H1 (cell line): ENCODE measurements at regions not wholly inside any gene's neighbourhood (a gene's known extent, or its start where the extent isn't known, plus 50 kb on each side); places are given as distances from the start of the nearest gene placed in this dataset.

ENCODE experiments used
- CTCF ChIA-PET: fragments of 300-600 bp; sonication (Branson Sonifier 250); formaldehyde crosslinking; loops from one replicate; lab custom pipeline; 2021; ENCODE audit not compliant: partially characterized antibody; lab: Charles Lee
- POLR2A ChIA-PET: fragments of 300-600 bp; sonication (Branson Sonifier 250); formaldehyde crosslinking; loops from one replicate; lab custom pipeline; 2021; ENCODE audit warnings: inconsistent platforms; ENCODE audit not compliant: partially characterized antibody; lab: Charles Lee
- DNase-seq, 2 experiments: peaks; one replicate each; pipeline versions ENCODE4 v3.0.0 to v3.0.0-alpha.2; 2010 to 2022; ENCODE audit warnings: low spot score in 2 of 2, low read depth in 1 of 2, mixed read lengths in 1 of 2
- FAIRE-seq: peaks from 2 replicates; lab custom pipeline; 2011; peaks lifted over from hg19 to GRCh38; lab: Jason Lieb, UNC
- H2AFZ ChIP-seq: 2 replicates; pipeline ENCODE4 v1.8.1; 2012; ENCODE audit warnings: low read length, inconsistent platforms
- H2AK5ac ChIP-seq: 2 replicates; pipeline ENCODE4 v1.6.1; 2013; ENCODE audit warnings: low read depth, low read length
- H2BK120ac ChIP-seq: replicated peaks from 2 replicates; pipeline ENCODE3; 2013; ENCODE audit warnings: low read depth, low read length, inconsistent platforms
- H2BK12ac ChIP-seq: 2 replicates; pipeline ENCODE4 v1.6.1; 2013; ENCODE audit warnings: low read depth, low read length
- H2BK15ac ChIP-seq: 2 replicates; pipeline ENCODE4 v1.6.1; 2013; ENCODE audit warnings: low read length
- H2BK20ac ChIP-seq: 2 replicates; pipeline ENCODE4 v1.6.1; 2013; ENCODE audit warnings: low read length
- H2BK5ac ChIP-seq: 2 replicates; pipeline ENCODE4 v1.6.1; 2013; ENCODE audit warnings: low read depth, low read length
- H3K14ac ChIP-seq: 2 replicates; pipeline ENCODE4 v1.6.1; 2013; ENCODE audit warnings: inconsistent platforms; ENCODE audit not compliant: insufficient read length
- H3K18ac ChIP-seq: 2 replicates; pipeline ENCODE4 v1.6.1; 2013; ENCODE audit warnings: low read length; ENCODE audit errors: extremely low read depth
- H3K23ac ChIP-seq: 2 replicates; pipeline ENCODE4 v1.6.1; 2013; ENCODE audit warnings: inconsistent platforms; ENCODE audit not compliant: insufficient read length
- H3K23me2 ChIP-seq: 2 replicates; pipeline ENCODE4 v1.6.1; 2013; ENCODE audit warnings: low read depth, low read length
- H3K27ac ChIP-seq: 2 replicates; pipeline ENCODE4 v1.6.1; 2011; ENCODE audit warnings: low read depth, low read length, inconsistent platforms
- H3K27me3 ChIP-seq, 4 experiments: replicated peaks in 1 of 4; 1 replicate in 1 of 4; 2 replicates in 3 of 4; pipeline versions ENCODE4 v1.6.1 to v1.8.1; 2011 to 2013; ENCODE audit warnings: low read length in 3 of 4, mild to moderate bottlenecking in 3 of 4, inconsistent platforms in 2 of 4, mixed read lengths in 2 of 4, moderate library complexity in 1 of 4; ENCODE audit not compliant: control insufficient read depth in 3 of 4, insufficient read depth in 3 of 4; ENCODE audit errors: extremely low read depth in 1 of 4
- H3K36me3 ChIP-seq, 4 experiments: 2 replicates each; pipeline versions ENCODE4 v1.6.1 to v1.8.1; 2011 to 2013; ENCODE audit warnings: mild to moderate bottlenecking in 4 of 4, low read length in 3 of 4, moderate library complexity in 2 of 4, control low read depth in 1 of 4, inconsistent platforms in 1 of 4; ENCODE audit not compliant: insufficient read depth in 4 of 4, control insufficient read depth in 2 of 4
- H3K4ac ChIP-seq: replicated peaks from 2 replicates; pipeline ENCODE3; 2013; ENCODE audit warnings: low read length, low read depth, mixed read lengths, inconsistent platforms; ENCODE audit not compliant: insufficient read length
- H3K4me1 ChIP-seq, 4 experiments: replicated peaks in 1 of 4; 1 replicate in 1 of 4; 2 replicates in 3 of 4; pipeline versions ENCODE4 v1.6.1 to v1.8.1; 2011 to 2013; ENCODE audit warnings: low read length in 3 of 4, inconsistent platforms in 2 of 4, mixed read lengths in 1 of 4; ENCODE audit not compliant: insufficient read depth in 4 of 4, control insufficient read depth in 3 of 4
- H3K4me2 ChIP-seq, 2 experiments: 2 replicates each; pipeline versions ENCODE4 v1.6.1 to v1.8.1; 2011 to 2013; ENCODE audit warnings: low read depth in 2 of 2, low read length in 2 of 2, control low read depth in 1 of 2, inconsistent platforms in 1 of 2, mild to moderate bottlenecking in 1 of 2; ENCODE audit not compliant: insufficient read depth in 1 of 2
- H3K4me3 ChIP-seq, 4 experiments: fragments of 200-600, 300-600 bp in 1 of 4; sonication (generic), shearing (Covaris generic), sonication (Bioruptor Twin) in 1 of 4; 2 replicates each; pipeline versions ENCODE4 v1.5.1 to v1.8.1; 2011 to 2016; ENCODE audit warnings: low read length in 4 of 4, low read depth in 3 of 4, control low read depth in 2 of 4, inconsistent platforms in 2 of 4, mild to moderate bottlenecking in 2 of 4, mixed read lengths in 1 of 4, moderate library complexity in 1 of 4; ENCODE audit not compliant: insufficient read depth in 2 of 4; ENCODE audit errors: extremely low read depth in 1 of 4
- H3K56ac ChIP-seq: replicated peaks from 2 replicates; pipeline ENCODE3; 2013; ENCODE audit warnings: low read depth, mild to moderate bottlenecking, mixed read lengths, low read length, inconsistent platforms; ENCODE audit not compliant: insufficient read length
- H3K79me1 ChIP-seq: 2 replicates; pipeline ENCODE4 v1.6.1; 2013; ENCODE audit warnings: low read depth, low read length, control low read depth
- H3K79me2 ChIP-seq, 2 experiments: 2 replicates each; pipeline versions ENCODE4 v1.6.1 to v1.8.1; 2012 to 2013; ENCODE audit warnings: low read length in 2 of 2, mild to moderate bottlenecking in 2 of 2, inconsistent platforms in 1 of 2; ENCODE audit not compliant: insufficient read depth in 2 of 2, control insufficient read depth in 1 of 2
- H3K9ac ChIP-seq, 4 experiments: replicated peaks in 1 of 4; 1 replicate in 1 of 4; 2 replicates in 3 of 4; pipeline versions ENCODE4 v1.6.1 to v1.8.1; 2011 to 2013; ENCODE audit warnings: low read depth in 3 of 4, low read length in 3 of 4, control low read depth in 2 of 4, mild to moderate bottlenecking in 2 of 4, moderate library complexity in 2 of 4, inconsistent platforms in 1 of 4; ENCODE audit errors: extremely low read depth in 1 of 4
- H3K9me3 ChIP-seq, 2 experiments: 2 replicates each; pipeline versions ENCODE4 v1.6.1 to v1.8.1; 2012 to 2013; ENCODE audit warnings: mild to moderate bottlenecking in 2 of 2, moderate library complexity in 2 of 2, control low read depth in 1 of 2, inconsistent platforms in 1 of 2, low read depth in 1 of 2, low read length in 1 of 2, mixed read lengths in 1 of 2; ENCODE audit not compliant: insufficient read depth in 2 of 2
- H4K20me1 ChIP-seq, 2 experiments: replicated peaks in 1 of 2; 2 replicates each; pipeline versions ENCODE3 to v1.8.1; 2011 to 2013; ENCODE audit warnings: inconsistent platforms in 2 of 2, low read length in 2 of 2, mild to moderate bottlenecking in 1 of 2; ENCODE audit not compliant: insufficient read depth in 2 of 2, control insufficient read depth in 1 of 2
- H4K5ac ChIP-seq: 2 replicates; pipeline ENCODE4 v1.6.1; 2013; ENCODE audit warnings: low read length, low read depth, mixed read lengths, inconsistent platforms; ENCODE audit not compliant: insufficient read length
- H4K8ac ChIP-seq: 2 replicates; pipeline ENCODE4 v1.8.0; 2013; ENCODE audit warnings: mild to moderate bottlenecking, moderate library complexity, low read length, inconsistent platforms; ENCODE audit not compliant: insufficient read depth; ENCODE audit errors: extremely low read depth
- H4K91ac ChIP-seq: replicated peaks from 2 replicates; pipeline ENCODE3; 2013; ENCODE audit warnings: low read length, mixed read lengths, inconsistent platforms; ENCODE audit not compliant: insufficient read length
- CTCF ChIP-seq, 3 experiments: IDR thresholded peaks; 1 replicate in 2 of 3; 2 replicates in 1 of 3; pipeline versions ENCODE4 v1.5.1 to v1.6.1; 2011; ENCODE audit warnings: low read length in 3 of 3, mild to moderate bottlenecking in 3 of 3, inconsistent platforms in 2 of 3, low read depth in 1 of 3, moderate library complexity in 1 of 3; ENCODE audit not compliant: insufficient read depth in 1 of 3; ENCODE audit errors: control extremely low read depth in 1 of 3
- WGBS, 2 experiments: shearing (Covaris generic) in 1 of 2; methylation state at CpG; one replicate each; pipeline versions ENCODE4 v1.1.6 to v1.1.7; 2013 to 2015; ENCODE audit warnings: low lambda C conversion rate in 2 of 2, mixed read lengths in 2 of 2, inconsistent platforms in 1 of 2, low coverage in 1 of 2, missing lambda C conversion rate in 1 of 2; ENCODE audit not compliant: insufficient replicate concordance in 2 of 2, insufficient coverage in 1 of 2, insufficient read length in 1 of 2; ENCODE audit errors: extremely low coverage in 1 of 2, missing lambda C conversion rate in 1 of 2; 5-methylcytosine and 5-hydroxymethylcytosine counted together
- TF ChIP-seq, protein P1 (sequence below): IDR thresholded peaks from 2 replicates; pipeline ENCODE4 v1.6.1; 2012; ENCODE audit warnings: inconsistent platforms

- Histone ChIP-seq H3K27ac (no peak overlapping the region), H3K14ac (no peak overlapping the region), H3K4me1 (no peaks in the 10 kb centered on the region), H2AK5ac (no peak overlapping the region), H3K23ac (no peak overlapping the region), H3K23me2 (no peaks in the 10 kb centered on the region), H3K79me1 (no peaks in the 10 kb centered on the region), H3K36me3 (no peaks in the 10 kb centered on the region), H3K18ac (no peak overlapping the region), H3K79me2 (no peaks in the 10 kb centered on the region), H3K4me2 (no peak overlapping the region), H2BK120ac (no peak overlapping the region), H4K91ac (no peak overlapping the region), H3K27me3 (no peaks in the 10 kb centered on the region; a peak in 1 of 7 replicates), H2BK5ac (no peak overlapping the region), H2BK15ac (no peak overlapping the region), H2BK20ac (no peak overlapping the region), H2BK12ac (no peak overlapping the region), H3K4ac (no peak overlapping the region), H3K4me3 (no peak overlapping the region), H4K5ac (no peak overlapping the region), H4K8ac (no peak overlapping the region), H4K20me1 (no peaks in the 10 kb centered on the region), H3K56ac (no peak overlapping the region), H2AFZ (no peak overlapping the region), H3K9me3 (no peaks in the 10 kb centered on the region), H3K9ac (no peak overlapping the region)
- WGBS, 2 experiments = 85% methylated on average over 2 of the region's 2 CpGs; no CpG with 5 or more reads in 1 of the 2 experiments
- FAIRE-seq = no peak
- CTCF ChIA-PET = interaction anchor here (0.9 to 1.7 kb wide), 6 partner anchors 14 to 127 kb away, joined by 3 to 4 read pairs (median 3); no protein-coding TSS in a partner anchor
- no peak for DNase-seq
- POLR2A ChIA-PET = interaction anchor here (1.0 kb wide), 1 partner anchor 17 kb away, joined by 3 read pairs; no protein-coding TSS in a partner anchor
- TF ChIP-seq CTCF (IDR thresholded peaks at IDR 0.05; ENCODE audit: control extremely low read depth in 1 of 3, insufficient read depth in 1 of 3, low read depth in 1 of 3, low read length in 3 of 3) = no peak
- TF ChIP-seq, protein P1, sequence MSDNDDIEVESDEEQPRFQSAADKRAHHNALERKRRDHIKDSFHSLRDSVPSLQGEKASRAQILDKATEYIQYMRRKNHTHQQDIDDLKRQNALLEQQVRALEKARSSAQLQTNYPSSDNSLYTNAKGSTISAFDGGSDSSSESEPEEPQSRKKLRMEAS = no peak
These were observed 105.0 kb upstream of the HAAO start for GRCh38 chr2:42897358-42897757.
